Gastrocnemius medialis (tissue), 4 donors: ENCODE measurements at regions not wholly inside any gene's neighbourhood (a gene's known extent, or its start where the extent isn't known, plus 50 kb on each side); places are given as distances from the start of the nearest gene placed in this dataset.

Experiments
- ATAC-seq, 2 donors: fragments of 150-250 bp; one replicate each; pipeline ENCODE4 v1.9.1; 2016
- DNase-seq, 2 donors: peaks; one replicate each; pipeline ENCODE4 v3.0.0-alpha.2; 2019
- H3K27ac ChIP-seq, 4 donors: fragments of 200-600 bp; sonication (generic); 1 replicate in 1 of 4; 2 replicates in 3 of 4; pipeline ENCODE4 v1.5.1; 2016 to 2018; ENCODE audit warnings: mild to moderate bottlenecking in 2 of 4, moderate library complexity in 1 of 4
- H3K27me3 ChIP-seq, 3 donors: fragments of 200-600 bp; sonication (generic) in 2 of 3; 1 replicate in 1 of 3; 2 replicates in 2 of 3; pipeline versions ENCODE4 v1.5.1 to v1.6.0; 2016 to 2019; ENCODE audit warnings: mild to moderate bottlenecking in 1 of 3, moderate library complexity in 1 of 3
- H3K36me3 ChIP-seq, 2 donors: fragments of 200-600 bp; sonication (generic) in 1 of 2; one replicate each; pipeline ENCODE4 v1.5.1; 2017 to 2018
- H3K4me1 ChIP-seq, 2 donors: fragments of 200-600 bp; sonication (generic) in 1 of 2; one replicate each; pipeline ENCODE4 v1.5.1; 2016 to 2017; ENCODE audit warnings: mild to moderate bottlenecking in 2 of 2
- H3K4me3 ChIP-seq, 4 donors: fragments of 200-600 bp; sonication (generic) in 3 of 4; 1 replicate in 1 of 4; 2 replicates in 3 of 4; pipeline ENCODE4 v1.5.1; 2016 to 2019; ENCODE audit warnings: mild to moderate bottlenecking in 2 of 4
- H3K9me3 ChIP-seq, 3 donors: fragments of 200-600 bp; sonication (generic) in 2 of 3; 1 replicate in 1 of 3; 2 replicates in 2 of 3; pipeline ENCODE4 v1.5.1; 2016 to 2019
- CTCF ChIP-seq, 5 experiments: fragments of 450-650 bp in 3 of 5; fragments of 200-600 bp in 2 of 5; sonication (generic) in 2 of 5; IDR thresholded peaks in 4 of 5; conservative IDR thresholded peaks in 1 of 5; 1 replicate in 4 of 5; 2 replicates in 1 of 5; pipeline ENCODE4 v1.5.1; 2016 to 2019; ENCODE audit warnings: antibody characterized with exemption in 5 of 5, mild to moderate bottlenecking in 3 of 5, moderate library complexity in 3 of 5
- POLR2A ChIP-seq, 2 donors: fragments of 450-650 bp; IDR thresholded peaks; one replicate each; pipeline ENCODE4 v1.6.1; 2017; ENCODE audit warnings: antibody characterized with exemption in 2 of 2, mild to moderate bottlenecking in 2 of 2, moderate library complexity in 2 of 2
- in situ Hi-C, 4 donors: fragments of 200-750 bp; cut with MboI; loops; one replicate each; pipeline versions ENCODE4 v1.15.0 to v1.8.0; 2017; ENCODE audit warnings: low sequenced_read_pairs in 4 of 4
- intact Hi-C: fragments of 100-400 bp; cut with DNase I; formaldehyde crosslinking; loops from one replicate; pipeline ENCODE4 v1.15.1; 2023; ENCODE audit warnings: low total_unique reads

- ATAC-seq (no peak), DNase-seq (no peak)
- H3K4me3 ChIP-seq, result no peak overlapping the region
- H3K27me3 ChIP-seq, result no peaks in the 10 kb centered on the region
- TF ChIP-seq POLR2A (IDR thresholded peaks at IDR 0.05) (no peak), CTCF (IDR thresholded peaks at IDR 0.05 in 4 of 5, conservative IDR thresholded peaks at IDR 0.05 in 1 of 5) (no peak)
- intact Hi-C loops (no loop called here), in situ Hi-C loops (no loop called here)
- no peak overlapping the region for H3K27ac ChIP-seq
- H3K9me3 ChIP-seq, result no peaks in the 10 kb centered on the region
- no peaks in the 10 kb centered on the region for H3K36me3 ChIP-seq
- H3K4me1 ChIP-seq, result no peaks in the 10 kb centered on the region
Observed at GRCh38 chr1:219041818-219042217, 131.9 kb upstream of the LYPLAL1 start.

GRCh38 chr1:219042769-219043168 is 130.9 kb upstream of the LYPLAL1 start:
- DNase-seq (no peak), ATAC-seq (no peak)
- Histone ChIP-seq H3K27me3 (no peaks in the 10 kb centered on the region), H3K27ac (no peak overlapping the region), H3K4me1 (no peaks in the 10 kb centered on the region), H3K4me3 (no peak overlapping the region), H3K9me3 (no peaks in the 10 kb centered on the region), H3K36me3 (no peaks in the 10 kb centered on the region)
- intact Hi-C loops, result no loop called here
- in situ Hi-C loops, result no loop called here
- no peak for TF ChIP-seq POLR2A (IDR thresholded peaks at IDR 0.05)
- no peak for TF ChIP-seq CTCF (IDR thresholded peaks at IDR 0.05 in 4 of 5, conservative IDR thresholded peaks at IDR 0.05 in 1 of 5)

GRCh38 chr1:219045246-219045645 is 128.4 kb upstream of the LYPLAL1 start:
- TF ChIP-seq POLR2A (IDR thresholded peaks at IDR 0.05) (no peak), CTCF (IDR thresholded peaks at IDR 0.05 in 4 of 5, conservative IDR thresholded peaks at IDR 0.05 in 1 of 5) (no peak)
- Histone ChIP-seq H3K4me3 (no peak overlapping the region), H3K4me1 (no peaks in the 10 kb centered on the region), H3K27me3 (no peaks in the 10 kb centered on the region), H3K36me3 (no peaks in the 10 kb centered on the region), H3K9me3 (no peaks in the 10 kb centered on the region), H3K27ac (no peak overlapping the region)
- intact Hi-C loops (no loop called here), in situ Hi-C loops (no loop called here)
- DNase-seq (no peak), ATAC-seq (no peak)

- H3K27me3 ChIP-seq, result no peaks in the 10 kb centered on the region
- TF ChIP-seq POLR2A (IDR thresholded peaks at IDR 0.05), result no peak
- TF ChIP-seq CTCF (IDR thresholded peaks at IDR 0.05 in 4 of 5, conservative IDR thresholded peaks at IDR 0.05 in 1 of 5), result no peak
- H3K4me3 ChIP-seq, result no peak overlapping the region
- no peaks in the 10 kb centered on the region for H3K36me3 ChIP-seq
- DNase-seq (no peak), ATAC-seq (no peak)
- H3K27ac ChIP-seq, result no peak overlapping the region
- in situ Hi-C loops (no loop called here), intact Hi-C loops (no loop called here)
- H3K4me1 ChIP-seq, result no peaks in the 10 kb centered on the region
- H3K9me3 ChIP-seq, result no peaks in the 10 kb centered on the region
Observed at GRCh38 chr1:219049501-219049900, 124.2 kb upstream of the LYPLAL1 start.

- Histone ChIP-seq H3K9me3 (no peaks in the 10 kb centered on the region), H3K27ac (no peak overlapping the region), H3K4me3 (no peak overlapping the region), H3K36me3 (no peaks in the 10 kb centered on the region), H3K27me3 (no peaks in the 10 kb centered on the region), H3K4me1 (no peaks in the 10 kb centered on the region)
- intact Hi-C loops (no loop called here), in situ Hi-C loops (no loop called here)
- DNase-seq (no peak), ATAC-seq (no peak)
- no peak for TF ChIP-seq CTCF (IDR thresholded peaks at IDR 0.05 in 4 of 5, conservative IDR thresholded peaks at IDR 0.05 in 1 of 5)
- no peak for TF ChIP-seq POLR2A (IDR thresholded peaks at IDR 0.05)
Observed at GRCh38 chr1:219050086-219050821, 123.4 kb upstream of the LYPLAL1 start.
